Mesenchymal stem cell (in vitro differentiated cells and primary cell): ENCODE measurements at regions not wholly inside any gene's neighbourhood (a gene's known extent, or its start where the extent isn't known, plus 50 kb on each side); places are given as distances from the start of the nearest gene placed in this dataset.

Experiments used
- DNase-seq: peaks from one replicate; pipeline ENCODE4 v3.0.0-alpha.2; 2013
- H2AFZ ChIP-seq: one replicate; pipeline ENCODE4 v1.6.1; 2013; ENCODE audit warnings: low read depth, mild to moderate bottlenecking, control low read depth, inconsistent platforms, low read length, moderate library complexity
- H2AK5ac ChIP-seq: 2 replicates; pipeline ENCODE4 v1.6.1; 2013; ENCODE audit warnings: low read length, moderate library complexity, mild to moderate bottlenecking, inconsistent platforms; ENCODE audit not compliant: severe bottlenecking
- H2BK120ac ChIP-seq: one replicate; pipeline ENCODE4 v1.6.1; 2013; ENCODE audit warnings: low read depth, mild to moderate bottlenecking, inconsistent platforms, low read length, moderate library complexity
- H2BK12ac ChIP-seq, 2 experiments: one replicate each; pipeline ENCODE4 v1.6.1; 2013; ENCODE audit warnings: inconsistent platforms in 2 of 2, low read length in 2 of 2, mild to moderate bottlenecking in 2 of 2, moderate library complexity in 2 of 2, control low read depth in 1 of 2
- H2BK15ac ChIP-seq: one replicate; pipeline ENCODE4 v1.6.1; 2013; ENCODE audit warnings: mild to moderate bottlenecking, low read depth, inconsistent platforms; ENCODE audit not compliant: poor library complexity, severe bottlenecking
- H2BK5ac ChIP-seq: 2 replicates; pipeline ENCODE4 v1.6.1; 2013; ENCODE audit warnings: low read depth, mild to moderate bottlenecking, low read length, control low read depth, inconsistent platforms; ENCODE audit not compliant: poor library complexity, severe bottlenecking
- H3K14ac ChIP-seq, 2 experiments: one replicate each; pipeline ENCODE4 v1.6.1; 2013; ENCODE audit warnings: inconsistent platforms in 2 of 2, low read length in 2 of 2, control low read depth in 1 of 2, mild to moderate bottlenecking in 1 of 2, moderate library complexity in 1 of 2
- H3K18ac ChIP-seq, 2 experiments: one replicate each; pipeline ENCODE4 v1.6.1; 2013; ENCODE audit warnings: inconsistent platforms in 2 of 2, low read length in 2 of 2, control low read depth in 1 of 2, low read depth in 1 of 2, mild to moderate bottlenecking in 1 of 2
- H3K23ac ChIP-seq, 2 experiments: one replicate each; pipeline ENCODE4 v1.6.1; 2013; ENCODE audit warnings: inconsistent platforms in 2 of 2, low read length in 2 of 2, mild to moderate bottlenecking in 2 of 2, moderate library complexity in 2 of 2, control low read depth in 1 of 2
- H3K27ac ChIP-seq: 2 replicates; pipeline ENCODE4 v1.5.1; 2013; ENCODE audit warnings: mild to moderate bottlenecking, moderate library complexity, low read length, control low read depth, inconsistent platforms; ENCODE audit not compliant: poor library complexity, severe bottlenecking
- H3K27me3 ChIP-seq, 2 experiments: 2 replicates each; pipeline versions ENCODE4 v1.6.1 to v1.7.0; 2013; ENCODE audit warnings: low read length in 2 of 2, mild to moderate bottlenecking in 2 of 2, moderate library complexity in 2 of 2, control low read depth in 1 of 2, inconsistent platforms in 1 of 2; ENCODE audit not compliant: control insufficient read depth in 1 of 2, insufficient read depth in 1 of 2
- H3K36me3 ChIP-seq, 2 experiments: 2 replicates each; pipeline versions ENCODE4 v1.6.1 to v1.7.0; 2013; ENCODE audit warnings: low read length in 2 of 2, control low read depth in 1 of 2, inconsistent platforms in 1 of 2, low read depth in 1 of 2, mild to moderate bottlenecking in 1 of 2; ENCODE audit not compliant: insufficient read depth in 2 of 2, control insufficient read depth in 1 of 2
- H3K4ac ChIP-seq, 2 experiments: one replicate each; pipeline ENCODE4 v1.6.1; 2013; ENCODE audit warnings: inconsistent platforms in 2 of 2, low read length in 2 of 2, mild to moderate bottlenecking in 2 of 2, moderate library complexity in 2 of 2, control low read depth in 1 of 2, low read depth in 1 of 2
- H3K4me1 ChIP-seq: 2 replicates; pipeline ENCODE4 v1.6.1; 2013; ENCODE audit warnings: low read depth, low read length, control low read depth; ENCODE audit not compliant: control insufficient read depth, insufficient read depth
- H3K4me2 ChIP-seq: 2 replicates; pipeline ENCODE4 v1.6.1; 2013; ENCODE audit warnings: low read length, mild to moderate bottlenecking, inconsistent platforms; ENCODE audit not compliant: poor library complexity, severe bottlenecking
- H3K4me3 ChIP-seq, 2 experiments: 2 replicates each; pipeline versions ENCODE4 v1.5.1 to v1.7.0; 2013; ENCODE audit warnings: low read length in 2 of 2, mild to moderate bottlenecking in 2 of 2, control low read depth in 1 of 2, low read depth in 1 of 2; ENCODE audit not compliant: insufficient read depth in 1 of 2
- H3K79me1 ChIP-seq: replicated peaks from 2 replicates; pipeline ENCODE4 v1.6.1; 2013; ENCODE audit warnings: mild to moderate bottlenecking, control low read depth, low read length, inconsistent platforms; ENCODE audit not compliant: poor library complexity, severe bottlenecking
- H3K9ac ChIP-seq: 2 replicates; pipeline ENCODE4 v1.7.0; 2013; ENCODE audit warnings: mild to moderate bottlenecking, low read length, moderate library complexity
- H3K9me3 ChIP-seq: 2 replicates; pipeline ENCODE4 v1.7.0; 2013; ENCODE audit warnings: mild to moderate bottlenecking, low read length; ENCODE audit not compliant: control insufficient read depth
- H4K8ac ChIP-seq: one replicate; pipeline ENCODE4 v1.6.1; 2013; ENCODE audit warnings: inconsistent platforms, mild to moderate bottlenecking, low read length, moderate library complexity
- H4K91ac ChIP-seq: one replicate; pipeline ENCODE4 v1.6.1; 2013; ENCODE audit warnings: mild to moderate bottlenecking, low read length, inconsistent platforms
- WGBS: methylation state at CpG from one replicate; pipeline ENCODE4 v1.1.7; 2013; ENCODE audit warnings: mixed read lengths; 5-methylcytosine and 5-hydroxymethylcytosine counted together

DNA sequence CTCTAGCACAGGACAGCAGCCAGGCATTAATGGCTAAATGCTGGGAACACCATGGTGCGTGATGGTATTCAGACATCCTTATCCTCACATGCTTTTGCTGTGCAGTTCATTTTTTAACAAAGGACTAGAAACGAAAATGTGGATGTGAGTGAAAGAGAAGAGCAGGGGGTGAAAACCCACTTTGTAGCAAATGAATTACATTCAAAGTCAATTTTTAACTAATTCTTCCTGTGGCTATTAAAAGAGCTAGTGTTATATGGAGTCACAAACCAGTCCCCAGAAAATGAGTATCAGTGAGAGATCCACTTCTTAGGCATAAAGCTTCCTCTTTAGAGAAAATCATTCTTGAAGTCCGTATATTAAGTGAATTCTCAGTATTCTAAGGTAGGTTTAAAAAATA, 592.0 kb upstream of the LMO3 start:
- Histone ChIP-seq H2BK5ac (no peak overlapping the region), H3K23ac (no peak overlapping the region), H3K9ac (no peak overlapping the region), H3K4me1 (no peaks in the 10 kb centered on the region), H3K27me3 (no peaks in the 10 kb centered on the region), H2BK15ac (no peak overlapping the region), H3K14ac (no peak overlapping the region), H4K8ac (no peak overlapping the region), H3K4me3 (no peak overlapping the region), H2BK120ac (no peak overlapping the region), H4K91ac (no peak overlapping the region), H3K4me2 (no peak overlapping the region), H3K27ac (no peak overlapping the region), H3K9me3 (no peaks in the 10 kb centered on the region), H3K79me1 (no peaks in the 10 kb centered on the region), H3K36me3 (no peaks in the 10 kb centered on the region), H3K18ac (no peak overlapping the region), H2AK5ac (no peak overlapping the region), H3K4ac (no peak overlapping the region), H2BK12ac (no peak overlapping the region), H2AFZ (no peak overlapping the region)
- no CpG with 5 or more reads among the region's 3 CpGs for WGBS
- no peak for DNase-seq

DNA sequence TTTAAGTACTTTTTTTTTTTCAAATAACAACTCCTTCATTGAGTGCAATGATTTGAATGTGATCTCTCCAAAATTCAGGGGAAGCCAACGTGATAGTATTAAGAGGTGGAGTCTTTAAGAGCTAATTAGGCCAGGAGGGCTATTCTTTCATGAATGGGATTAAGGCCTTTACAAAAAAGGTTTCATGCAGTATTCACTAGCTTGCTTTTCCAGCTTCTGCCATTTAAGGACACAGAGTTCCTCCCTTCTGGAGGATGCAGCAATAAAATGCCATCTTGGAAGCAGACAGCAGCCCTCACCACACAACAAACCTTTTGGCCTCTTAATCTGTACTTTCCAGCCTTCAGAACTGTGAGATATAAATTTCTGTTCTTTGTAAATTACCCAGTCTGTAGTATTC, 586.8 kb upstream of the LMO3 start:
- Histone ChIP-seq H3K18ac (no peak overlapping the region), H2BK15ac (no peak overlapping the region), H2AFZ (no peak overlapping the region), H2BK5ac (no peak overlapping the region), H3K9me3 (peaks cover 3% of the 10 kb centered on the region), H3K36me3 (no peaks in the 10 kb centered on the region), H3K23ac (no peak overlapping the region), H3K79me1 (no peaks in the 10 kb centered on the region), H3K9ac (no peak overlapping the region), H3K4me1 (no peaks in the 10 kb centered on the region), H3K14ac (no peak overlapping the region), H3K27ac (no peak overlapping the region), H3K4me3 (no peak overlapping the region), H2AK5ac (no peak overlapping the region), H3K27me3 (no peaks in the 10 kb centered on the region), H4K91ac (no peak overlapping the region), H4K8ac (no peak overlapping the region), H2BK12ac (no peak overlapping the region), H2BK120ac (no peak overlapping the region), H3K4ac (no peak overlapping the region), H3K4me2 (no peak overlapping the region)
- 45% methylated on average over 1 of the region's 1 CpG for WGBS
- DNase-seq = no peak

DNA sequence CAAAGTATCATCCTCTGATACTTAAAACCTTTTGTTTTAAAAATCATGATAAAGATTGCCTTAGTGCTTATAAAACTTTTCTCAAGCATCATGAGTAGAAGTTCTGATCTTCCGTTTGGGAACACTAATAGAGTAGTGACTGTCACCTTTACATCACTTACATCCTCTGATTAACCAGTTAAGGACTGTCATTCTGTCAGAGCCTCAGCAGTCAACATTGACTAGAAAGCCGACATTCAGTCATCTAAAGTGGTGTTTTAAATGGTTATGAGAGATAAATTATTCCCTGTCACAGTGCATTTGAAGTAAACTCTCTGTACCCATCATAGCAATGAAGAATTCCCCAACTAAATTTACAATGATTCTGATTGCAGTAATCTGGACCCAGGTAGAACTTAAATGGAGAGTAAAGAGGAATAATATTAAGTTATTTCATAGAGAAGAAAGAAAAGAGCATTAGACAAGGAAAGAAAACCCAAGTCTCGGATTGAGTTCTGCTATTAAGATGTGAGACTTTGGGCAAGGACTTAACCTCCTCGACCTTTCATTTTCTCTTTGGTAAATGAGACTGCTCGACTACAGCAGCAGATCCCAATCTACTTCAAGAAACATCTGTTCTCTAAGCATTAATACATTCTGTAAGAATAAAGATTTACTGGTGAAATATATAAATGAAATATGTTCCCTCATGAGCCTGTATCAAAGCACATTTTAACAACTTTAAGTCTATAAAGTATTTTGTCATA, 563.9 kb upstream of the LMO3 start:
- H2BK5ac ChIP-seq = no peak overlapping the region
- no peak overlapping the region for H3K9ac ChIP-seq
- H2BK15ac ChIP-seq = no peak overlapping the region
- no peak overlapping the region for H3K4ac ChIP-seq
- H2AFZ ChIP-seq = no peak overlapping the region
- no peaks in the 10 kb centered on the region for H3K4me1 ChIP-seq
- no peaks in the 10 kb centered on the region for H3K36me3 ChIP-seq
- no peaks in the 10 kb centered on the region for H3K79me1 ChIP-seq
- H3K14ac ChIP-seq = no peak overlapping the region
- no peak overlapping the region for H3K4me3 ChIP-seq
- H3K23ac ChIP-seq = no peak overlapping the region
- H2BK120ac ChIP-seq = no peak overlapping the region
- no peaks in the 10 kb centered on the region for H3K27me3 ChIP-seq
- peaks cover 7% of the 10 kb centered on the region for H3K9me3 ChIP-seq
- H3K18ac ChIP-seq = no peak overlapping the region
- H3K27ac ChIP-seq = no peak overlapping the region
- 50% methylated on average over 1 of the region's 5 CpGs for WGBS
- no peak overlapping the region for H4K91ac ChIP-seq
- no peak overlapping the region for H2AK5ac ChIP-seq
- no peak for DNase-seq
- no peak overlapping the region for H3K4me2 ChIP-seq
- H4K8ac ChIP-seq = no peak overlapping the region
- no peak overlapping the region for H2BK12ac ChIP-seq

DNA sequence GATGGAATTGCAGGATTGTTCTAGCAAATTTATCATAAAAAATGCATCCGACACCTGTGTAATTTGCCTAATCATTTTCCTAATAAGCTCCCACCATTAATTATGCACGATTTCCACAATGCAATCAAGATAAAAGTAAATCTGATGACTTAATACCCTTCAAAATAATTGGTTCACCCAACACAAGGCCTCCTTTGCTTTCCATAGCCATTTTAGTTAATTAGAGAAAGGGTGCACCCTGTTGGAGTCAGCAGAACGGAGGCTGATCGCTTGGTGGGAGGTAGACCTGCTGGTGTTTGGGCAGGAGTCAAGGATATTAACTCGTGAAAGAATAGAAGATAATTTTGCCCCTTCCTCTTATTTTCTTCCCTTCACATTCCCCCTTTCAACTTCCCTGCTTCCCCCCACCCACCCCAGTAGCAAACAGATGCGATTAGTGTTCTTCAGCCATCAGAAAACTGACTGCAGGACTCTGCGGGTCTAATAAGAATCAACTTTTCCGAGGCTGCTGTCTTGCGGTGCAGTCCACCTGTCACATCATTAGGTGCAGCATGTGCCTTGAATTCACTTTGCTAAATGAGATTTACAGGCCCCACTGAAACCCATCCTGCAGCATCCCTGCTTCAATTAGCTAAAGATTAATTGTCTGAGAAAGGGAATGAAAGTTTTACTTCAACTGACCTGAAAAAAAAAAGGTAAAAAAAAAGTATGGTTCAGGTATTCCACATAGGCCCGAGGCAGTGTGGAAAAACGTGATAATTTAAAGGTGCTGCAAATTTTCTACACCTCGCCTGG, 553.7 kb upstream of the LMO3 start:
- no peak for DNase-seq
- Histone ChIP-seq H2BK120ac (no peak overlapping the region), H2BK12ac (no peak overlapping the region), H3K14ac (no peak overlapping the region), H4K91ac (no peak overlapping the region), H3K4me2 (no peak overlapping the region), H3K4me3 (no peak overlapping the region), H3K9me3 (no peaks in the 10 kb centered on the region), H2BK5ac (no peak overlapping the region), H3K36me3 (no peaks in the 10 kb centered on the region), H3K27ac (no peak overlapping the region), H3K9ac (no peak overlapping the region), H3K27me3 (no peaks in the 10 kb centered on the region), H2AK5ac (no peak overlapping the region), H2BK15ac (no peak overlapping the region), H3K18ac (no peak overlapping the region), H3K4ac (no peak overlapping the region), H4K8ac (no peak overlapping the region), H3K4me1 (no peaks in the 10 kb centered on the region), H2AFZ (no peak overlapping the region), H3K23ac (no peak overlapping the region), H3K79me1 (no peaks in the 10 kb centered on the region)
- 66% methylated on average over 10 of the region's 12 CpGs for WGBS
